NT2/D1 (cell line): ENCODE measurements at regions not wholly inside any gene's neighbourhood (a gene's known extent, or its start where the extent isn't known, plus 50 kb on each side); places are given as distances from the start of the nearest gene placed in this dataset.

Experiments
- DNase-seq: peaks from one replicate; pipeline ENCODE4 v3.0.0-alpha.2; 2011; ENCODE audit warnings: low read depth, low spot score
- H3K27me3 ChIP-seq: 2 replicates; pipeline ENCODE4 v1.6.0; 2011; ENCODE audit warnings: mild to moderate bottlenecking; ENCODE audit not compliant: insufficient read length, insufficient read depth
- H3K36me3 ChIP-seq: 2 replicates; pipeline ENCODE4 v1.6.1; 2011; ENCODE audit warnings: mild to moderate bottlenecking, low read length, mixed read lengths; ENCODE audit not compliant: insufficient read depth, insufficient read length
- H3K4me1 ChIP-seq: 2 replicates; pipeline ENCODE4 v1.5.1; 2011; ENCODE audit not compliant: insufficient read depth, insufficient read length
- H3K4me3 ChIP-seq: 2 replicates; pipeline ENCODE4 v1.5.1; 2011; ENCODE audit warnings: low read depth; ENCODE audit not compliant: insufficient read length
- H3K9ac ChIP-seq: 2 replicates; pipeline ENCODE4 v1.6.0; 2011; ENCODE audit warnings: low read depth; ENCODE audit not compliant: insufficient read length
- H3K9me3 ChIP-seq: 2 replicates; pipeline ENCODE4 v1.5.1; 2011; ENCODE audit warnings: mild to moderate bottlenecking, low read length; ENCODE audit not compliant: insufficient read depth
- SUZ12 ChIP-seq: IDR thresholded peaks from 2 replicates; pipeline ENCODE4 v1.6.1; 2011; ENCODE audit not compliant: insufficient read length, insufficient read depth; ENCODE audit errors: extremely low read depth
- YY1 ChIP-seq: IDR thresholded peaks from 2 replicates; pipeline ENCODE4 v1.6.1; 2011; ENCODE audit not compliant: insufficient read length, insufficient read depth
- ZNF274 ChIP-seq: IDR thresholded peaks from 2 replicates; pipeline ENCODE4 v1.6.1; 2011; ENCODE audit warnings: mild to moderate bottlenecking, low read depth, low read length

DNA sequence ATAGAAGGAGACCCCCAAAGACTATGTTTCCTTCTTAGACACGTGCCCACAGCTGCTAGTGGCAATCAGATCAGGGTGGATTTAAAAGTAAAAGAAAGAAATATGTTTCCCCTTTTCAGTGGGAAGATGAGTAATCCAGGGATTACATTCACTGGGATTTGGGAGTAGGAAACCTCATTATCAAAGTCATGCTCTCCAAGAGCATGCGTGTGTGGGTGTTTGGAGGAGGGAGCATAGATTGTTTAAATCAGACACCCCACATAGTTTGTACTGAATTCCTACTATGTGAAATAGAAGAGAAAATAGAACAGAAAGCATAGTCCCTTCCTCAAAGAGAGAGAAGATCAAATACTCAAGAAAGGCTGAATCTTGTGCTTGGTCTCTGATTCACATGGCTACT is 65.5 kb upstream of the TBCA start:
- Histone ChIP-seq H3K27me3 (peaks cover 84% of the 10 kb centered on the region), H3K9ac (no peak overlapping the region), H3K9me3 (no peaks in the 10 kb centered on the region), H3K4me1 (no peaks in the 10 kb centered on the region), H3K36me3 (no peaks in the 10 kb centered on the region), H3K4me3 (no peak overlapping the region)
- TF ChIP-seq YY1 (no peak), ZNF274 (no peak), SUZ12 (no peak)
- DNase-seq = no peak

DNA sequence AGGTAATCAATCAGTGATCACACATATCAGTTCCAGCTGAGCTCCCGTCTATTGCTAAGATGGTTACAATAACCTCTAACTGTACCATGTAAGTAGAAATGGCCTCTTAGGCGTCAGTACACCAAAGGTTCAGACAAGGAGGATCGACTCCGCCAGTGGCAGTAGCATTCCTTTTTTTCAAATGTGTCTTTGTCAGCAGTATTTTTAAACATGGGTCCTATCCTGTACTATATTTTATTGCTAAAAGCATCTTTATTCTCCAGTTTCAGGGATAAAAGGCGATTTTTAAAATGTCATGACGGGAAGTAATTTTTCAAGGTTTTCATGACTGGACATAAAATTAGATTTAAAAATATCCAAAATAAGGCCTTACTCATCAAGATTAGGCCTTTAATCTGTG is 64.8 kb upstream of the TBCA start:
- no peaks in the 10 kb centered on the region for H3K36me3 ChIP-seq
- no peaks in the 10 kb centered on the region for H3K4me1 ChIP-seq
- no peak overlapping the region for H3K4me3 ChIP-seq
- DNase-seq = no peak
- no peak overlapping the region for H3K9ac ChIP-seq
- no peak for TF ChIP-seq SUZ12
- no peak for TF ChIP-seq YY1
- no peak for TF ChIP-seq ZNF274
- H3K27me3 ChIP-seq = peaks cover 80% of the 10 kb centered on the region
- H3K9me3 ChIP-seq = no peaks in the 10 kb centered on the region

DNA sequence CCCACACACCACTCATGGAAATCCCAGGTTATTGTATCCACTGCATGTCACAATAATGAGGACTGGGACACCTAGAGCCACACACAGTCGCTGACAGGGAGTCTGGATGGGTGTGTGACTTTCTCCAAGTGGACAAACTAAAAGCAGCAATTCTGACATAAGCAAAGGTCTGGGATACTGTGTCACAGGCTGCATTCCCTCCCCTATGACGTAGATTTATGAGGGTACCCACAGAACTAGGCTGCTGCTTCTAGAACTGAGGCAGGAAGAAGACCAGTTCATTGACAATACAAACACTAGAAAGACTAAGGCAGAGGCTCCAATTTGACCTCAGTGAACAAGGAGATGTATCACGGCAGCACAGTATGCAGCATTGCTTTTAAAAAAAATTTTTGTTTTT is 63.6 kb upstream of the TBCA start:
- no peak overlapping the region for H3K4me3 ChIP-seq
- H3K36me3 ChIP-seq = no peaks in the 10 kb centered on the region
- no peaks in the 10 kb centered on the region for H3K4me1 ChIP-seq
- H3K27me3 ChIP-seq = peaks cover 69% of the 10 kb centered on the region
- no peak for TF ChIP-seq YY1
- TF ChIP-seq ZNF274 = no peak
- no peak for TF ChIP-seq SUZ12
- no peak for DNase-seq
- H3K9ac ChIP-seq = no peak overlapping the region
- H3K9me3 ChIP-seq = no peaks in the 10 kb centered on the region

DNA sequence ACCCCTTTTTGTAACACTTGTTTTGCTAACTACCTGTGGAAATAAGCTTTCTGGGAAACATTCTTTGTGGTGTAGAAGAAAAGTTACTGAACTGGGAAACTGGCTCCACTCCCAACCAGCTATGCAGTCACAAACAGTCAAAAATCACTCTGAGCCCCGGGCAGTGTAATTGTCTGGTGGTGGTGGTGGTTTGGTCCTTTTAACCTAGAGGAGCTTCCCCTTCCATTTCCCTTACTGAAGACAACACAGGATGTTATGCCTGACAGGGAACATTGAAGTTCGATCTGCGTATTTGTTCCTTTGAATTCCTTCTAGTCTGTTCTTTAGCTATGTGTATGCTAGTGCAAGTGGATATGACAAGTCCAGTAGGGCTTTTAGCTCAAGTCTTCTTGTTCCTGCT is 56.8 kb upstream of the TBCA start:
- TF ChIP-seq ZNF274 = no peak
- no peak for TF ChIP-seq YY1
- TF ChIP-seq SUZ12 = no peak
- no peak overlapping the region for H3K4me3 ChIP-seq
- peaks cover 9% of the 10 kb centered on the region for H3K27me3 ChIP-seq
- DNase-seq = no peak
- no peaks in the 10 kb centered on the region for H3K9me3 ChIP-seq
- H3K4me1 ChIP-seq = no peaks in the 10 kb centered on the region
- H3K9ac ChIP-seq = no peak overlapping the region
- H3K36me3 ChIP-seq = no peaks in the 10 kb centered on the region

DNA sequence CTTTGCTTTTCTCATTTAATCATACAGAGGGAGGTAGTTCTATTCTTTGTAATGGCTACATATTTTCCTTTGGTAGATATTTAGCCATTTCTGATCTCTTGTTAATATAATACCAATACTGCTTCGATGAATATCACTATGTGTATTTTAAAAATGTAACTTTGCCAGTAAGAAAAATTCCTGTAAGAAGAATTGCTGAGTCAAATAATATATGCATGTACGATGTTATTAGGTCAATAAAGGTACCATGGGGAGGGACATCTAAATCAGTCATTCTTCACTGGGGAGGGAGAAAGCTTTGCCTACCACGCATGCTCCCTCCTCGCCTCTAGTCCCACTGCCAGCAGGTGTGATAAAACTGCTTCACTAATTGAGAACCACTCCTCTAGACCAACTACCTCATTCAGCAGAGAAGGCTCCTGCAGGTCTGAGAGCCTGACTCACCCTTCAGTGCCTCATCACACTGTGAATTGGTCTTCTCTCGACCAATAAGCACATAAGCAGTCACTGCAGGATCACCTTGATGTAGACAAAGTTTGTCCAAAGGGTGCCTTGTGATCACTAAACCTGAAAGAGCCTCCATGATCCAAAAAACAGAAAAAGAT is 56.1 kb upstream of the TBCA start:
- Histone ChIP-seq H3K4me3 (no peak overlapping the region), H3K9ac (no peak overlapping the region), H3K9me3 (no peaks in the 10 kb centered on the region), H3K36me3 (no peaks in the 10 kb centered on the region), H3K4me1 (no peaks in the 10 kb centered on the region), H3K27me3 (peaks cover 9% of the 10 kb centered on the region)
- no peak for DNase-seq
- no peak for TF ChIP-seq ZNF274
- no peak for TF ChIP-seq SUZ12
- TF ChIP-seq YY1 = no peak

DNA sequence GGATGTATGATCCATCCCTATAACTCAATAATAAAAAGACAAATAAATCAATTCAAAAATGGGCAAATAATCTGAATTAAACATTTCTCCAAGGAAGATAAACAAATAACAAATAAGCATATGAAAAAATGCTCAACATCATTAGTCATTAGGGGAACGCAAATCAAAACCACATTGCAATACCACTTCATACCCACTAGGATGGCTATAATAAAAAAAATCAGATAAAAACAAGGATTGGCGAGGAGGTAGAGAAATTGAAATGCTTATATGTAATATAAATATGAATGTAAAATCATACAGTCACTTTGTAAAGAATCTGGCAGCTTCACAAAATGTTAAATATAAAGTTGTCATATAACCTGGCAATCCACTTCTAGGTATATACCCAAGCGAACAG is 52.3 kb upstream of the TBCA start:
- Histone ChIP-seq H3K36me3 (no peaks in the 10 kb centered on the region), H3K9ac (no peak overlapping the region), H3K4me3 (no peak overlapping the region), H3K9me3 (no peaks in the 10 kb centered on the region), H3K4me1 (no peaks in the 10 kb centered on the region), H3K27me3 (no peaks in the 10 kb centered on the region)
- DNase-seq = no peak
- no peak for TF ChIP-seq ZNF274
- TF ChIP-seq SUZ12 = no peak
- no peak for TF ChIP-seq YY1
